GM12891 (cell line): ENCODE measurements at regions not wholly inside any gene's neighbourhood (a gene's known extent, or its start where the extent isn't known, plus 50 kb on each side); places are given as distances from the start of the nearest gene placed in this dataset.

Experiments
- PAX5 ChIP-seq: IDR thresholded peaks from 2 replicates; pipeline ENCODE4 v1.6.1; 2011; ENCODE audit warnings: low read length, moderate library complexity, mild to moderate bottlenecking; ENCODE audit not compliant: insufficient read depth, severe bottlenecking
- POLR2A ChIP-seq: IDR thresholded peaks from 2 replicates; pipeline ENCODE4 v1.6.1; 2011; ENCODE audit warnings: low read depth, low read length, control low read depth
- POLR2AphosphoS5 ChIP-seq: IDR thresholded peaks from 2 replicates; pipeline ENCODE4 v1.6.1; 2011; ENCODE audit warnings: low read depth, low read length, control low read depth
- POU2F2 ChIP-seq: IDR thresholded peaks from 2 replicates; pipeline ENCODE4 v1.6.1; 2011; ENCODE audit warnings: low read depth, mild to moderate bottlenecking, control low read depth, low read length, moderate library complexity
- SPI1 ChIP-seq: IDR thresholded peaks from 2 replicates; pipeline ENCODE4 v1.6.1; 2011; ENCODE audit warnings: low read depth, low read length, control low read depth
- TAF1 ChIP-seq: IDR thresholded peaks from 2 replicates; pipeline ENCODE4 v1.6.1; 2011; ENCODE audit warnings: low read depth, low read length, control low read depth

DNA sequence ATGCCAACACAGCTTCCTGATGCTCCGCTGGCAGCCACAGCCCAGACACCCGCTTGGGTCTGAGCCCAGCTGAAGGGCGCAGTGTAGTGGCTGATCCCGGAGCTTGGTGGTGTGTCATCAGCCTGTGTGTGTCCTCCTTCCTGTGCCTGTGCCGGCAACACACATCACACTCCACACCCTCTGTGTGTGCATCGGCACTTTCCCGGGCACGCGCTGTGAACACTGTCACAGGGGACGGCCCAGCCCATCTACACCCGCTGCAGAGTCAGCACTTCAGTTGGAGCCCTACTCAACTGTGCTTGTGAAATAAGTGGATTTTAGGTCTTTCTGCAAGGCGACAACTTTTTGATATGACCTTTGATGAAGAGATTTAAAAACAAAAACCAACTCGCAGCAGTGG is 189.4 kb downstream of the IRX2 start:
- no peak for TF ChIP-seq POLR2AphosphoS5
- TF ChIP-seq POLR2A: no peak
- no peak for TF ChIP-seq POU2F2
- TF ChIP-seq TAF1: no peak
- no peak for TF ChIP-seq PAX5
- no peak for TF ChIP-seq SPI1
